BJ (cell line): ENCODE measurements at regions not wholly inside any gene's neighbourhood (a gene's known extent, or its start where the extent isn't known, plus 50 kb on each side); places are given as distances from the start of the nearest gene placed in this dataset.

ENCODE experiments used
- CTCF ChIA-PET: fragments of 350-600 bp; formaldehyde crosslinking; extraction: SDS; loops from one replicate; lab custom pipeline; 2021; ENCODE audit warnings: antibody characterized with exemption, inconsistent platforms; lab: Yijun Ruan, JAX
- POLR2A ChIA-PET: fragments of 300-600 bp; sonication (Branson Sonifier 250); formaldehyde crosslinking; extraction: SDS; loops from one replicate; lab custom pipeline; 2021; ENCODE audit warnings: antibody characterized with exemption; lab: Charles Lee
- DNase-seq: peaks from one replicate; pipeline ENCODE4 v3.0.0-alpha.2; 2011; ENCODE audit warnings: low read depth
- H3K27me3 ChIP-seq: 2 replicates; pipeline ENCODE4 v1.6.0; 2011; ENCODE audit warnings: low read length; ENCODE audit not compliant: control insufficient read depth, insufficient read depth
- H3K36me3 ChIP-seq: 2 replicates; pipeline ENCODE4 v1.5.1; 2011; ENCODE audit warnings: low read length; ENCODE audit not compliant: control insufficient read depth, insufficient read depth
- H3K4me3 ChIP-seq: 2 replicates; pipeline ENCODE4 v1.5.1; 2011; ENCODE audit warnings: low read depth, mild to moderate bottlenecking, control low read depth, low read length
- CTCF ChIP-seq: IDR thresholded peaks from 2 replicates; pipeline ENCODE4 v1.5.1; 2011; ENCODE audit warnings: low read depth, mild to moderate bottlenecking, control low read depth, inconsistent platforms, low read length, moderate library complexity; ENCODE audit not compliant: insufficient read depth

GRCh38 chr1:192950926-192951325, 108.2 kb downstream of the UCHL5 start:
- no peak for TF ChIP-seq CTCF
- H3K4me3 ChIP-seq, result no peak overlapping the region
- ChIA-PET CTCF (no interaction called here), POLR2A (no interaction called here)
- H3K36me3 ChIP-seq, result no peaks in the 10 kb centered on the region
- H3K27me3 ChIP-seq, result no peaks in the 10 kb centered on the region
- DNase-seq, result no peak

GRCh38 chr1:192951691-192952460, 107.3 kb downstream of the UCHL5 start:
- DNase-seq, result peak; percentile 66
- H3K4me3 ChIP-seq, result no peak overlapping the region
- POLR2A ChIA-PET, result no interaction called here
- CTCF ChIA-PET, result interaction anchor here (1.4 kb wide), 1 partner anchor 9 kb away, joined by 4 read pairs; no protein-coding TSS in a partner anchor
- no peaks in the 10 kb centered on the region for H3K36me3 ChIP-seq
- H3K27me3 ChIP-seq, result no peaks in the 10 kb centered on the region
- no peak for TF ChIP-seq CTCF

- POLR2A ChIA-PET, result no interaction called here
- no peak overlapping the region for H3K4me3 ChIP-seq
- no peaks in the 10 kb centered on the region for H3K27me3 ChIP-seq
- no peaks in the 10 kb centered on the region for H3K36me3 ChIP-seq
- TF ChIP-seq CTCF, result no peak
- no peak for DNase-seq
- CTCF ChIA-PET, result interaction anchor here (1.4 kb wide), 1 partner anchor 8 kb away, joined by 4 read pairs; no protein-coding TSS in a partner anchor
Measured at GRCh38 chr1:192952646-192953045, 106.5 kb downstream of the UCHL5 start.

GRCh38 chr1:192954705-192955265, 104.4 kb downstream of the UCHL5 start:
- Histone ChIP-seq H3K27me3 (no peaks in the 10 kb centered on the region), H3K4me3 (no peak overlapping the region), H3K36me3 (no peaks in the 10 kb centered on the region)
- TF ChIP-seq CTCF, result no peak
- DNase-seq, result no peak
- ChIA-PET POLR2A (no interaction called here), CTCF (interaction anchor here (0.6 kb wide), 1 partner anchor 9 kb away, joined by 3 read pairs; no protein-coding TSS in a partner anchor)

GRCh38 chr1:192958350-192958749, 100.8 kb downstream of the UCHL5 start:
- POLR2A ChIA-PET, result no interaction called here
- no peaks in the 10 kb centered on the region for H3K36me3 ChIP-seq
- no peak overlapping the region for H3K4me3 ChIP-seq
- DNase-seq, result no peak
- CTCF ChIA-PET, result interaction anchor here (1.0 kb wide), 1 partner anchor 19 kb away, joined by 3 read pairs; no protein-coding TSS in a partner anchor
- TF ChIP-seq CTCF, result no peak
- H3K27me3 ChIP-seq, result no peaks in the 10 kb centered on the region
